ENCODE measurements at regions not wholly inside any gene's neighbourhood (a gene's known extent, or its start where the extent isn't known, plus 50 kb on each side); places are given as distances from the start of the nearest gene placed in this dataset.

DNA sequence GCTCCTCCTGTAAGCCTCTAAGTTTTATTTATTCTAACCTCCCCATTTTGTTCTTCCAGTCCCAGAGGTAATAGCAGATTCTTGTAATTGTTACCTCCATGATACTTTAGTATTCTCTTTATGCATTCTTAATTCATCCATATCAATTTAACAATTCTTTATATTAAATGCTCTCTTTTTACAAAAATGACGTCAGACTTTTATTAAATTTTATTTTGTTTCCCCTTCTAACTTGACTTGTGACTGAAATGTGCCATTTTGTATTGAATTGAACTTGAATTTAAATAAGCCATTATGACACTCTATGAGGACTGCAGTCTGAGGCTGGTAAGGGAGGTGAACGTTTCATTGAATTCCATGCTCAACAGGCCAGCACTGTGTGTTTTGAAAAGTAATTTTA is 60.0 kb upstream of the NUDT10 start:
- Histone ChIP-seq H3K4me2 (ENCODE audit: low read length) (no peak overlapping the region), H3K27ac (ENCODE audit: low read depth, low read length, poor library complexity, severe bottlenecking) (no peak overlapping the region), H4K20me1 (ENCODE audit: insufficient read depth, low read length) (no peaks in the 10 kb centered on the region), H3K4me1 (ENCODE audit: insufficient read depth, low read length, poor library complexity, severe bottlenecking) (no peaks in the 10 kb centered on the region), H3K36me3 (ENCODE audit: insufficient read depth, low read length) (no peaks in the 10 kb centered on the region; the same call in 1 of the 2 replicates), H2AFZ (ENCODE audit: low read length) (no peak overlapping the region), H3K9me2 (ENCODE audit: insufficient read depth, low read length) (no peaks in the 10 kb centered on the region), H3K9me3 (ENCODE audit: low read length) (no peaks in the 10 kb centered on the region), H3K79me2 (ENCODE audit: insufficient read depth, low read depth, low read length) (no peaks in the 10 kb centered on the region), H3K4me3 (ENCODE audit: low read depth, low read length, poor library complexity, severe bottlenecking) (no peak overlapping the region)
- no peak for DNase-seq (ENCODE audit: low spot score)
- CTCF ChIA-PET (ENCODE audit: unreplicated experiment) = no interaction called here
- POLR2A ChIA-PET = no interaction called here
- no TSS peak for BruUV-seq (replicated peaks)
- TF ChIP-seq EZH2phosphoT487 (IDR thresholded peaks at IDR 0.05; ENCODE audit: borderline replicate concordance, low read depth, low read length) = no peak
- TF ChIP-seq, protein P1, sequence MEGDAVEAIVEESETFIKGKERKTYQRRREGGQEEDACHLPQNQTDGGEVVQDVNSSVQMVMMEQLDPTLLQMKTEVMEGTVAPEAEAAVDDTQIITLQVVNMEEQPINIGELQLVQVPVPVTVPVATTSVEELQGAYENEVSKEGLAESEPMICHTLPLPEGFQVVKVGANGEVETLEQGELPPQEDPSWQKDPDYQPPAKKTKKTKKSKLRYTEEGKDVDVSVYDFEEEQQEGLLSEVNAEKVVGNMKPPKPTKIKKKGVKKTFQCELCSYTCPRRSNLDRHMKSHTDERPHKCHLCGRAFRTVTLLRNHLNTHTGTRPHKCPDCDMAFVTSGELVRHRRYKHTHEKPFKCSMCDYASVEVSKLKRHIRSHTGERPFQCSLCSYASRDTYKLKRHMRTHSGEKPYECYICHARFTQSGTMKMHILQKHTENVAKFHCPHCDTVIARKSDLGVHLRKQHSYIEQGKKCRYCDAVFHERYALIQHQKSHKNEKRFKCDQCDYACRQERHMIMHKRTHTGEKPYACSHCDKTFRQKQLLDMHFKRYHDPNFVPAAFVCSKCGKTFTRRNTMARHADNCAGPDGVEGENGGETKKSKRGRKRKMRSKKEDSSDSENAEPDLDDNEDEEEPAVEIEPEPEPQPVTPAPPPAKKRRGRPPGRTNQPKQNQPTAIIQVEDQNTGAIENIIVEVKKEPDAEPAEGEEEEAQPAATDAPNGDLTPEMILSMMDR (conservative IDR thresholded peaks at IDR 0.05; ENCODE audit: low read length) = no peak
- intact Hi-C loops (cut with micrococcal nuclease; ENCODE audit: unreplicated experiment) = no loop called here

DNA sequence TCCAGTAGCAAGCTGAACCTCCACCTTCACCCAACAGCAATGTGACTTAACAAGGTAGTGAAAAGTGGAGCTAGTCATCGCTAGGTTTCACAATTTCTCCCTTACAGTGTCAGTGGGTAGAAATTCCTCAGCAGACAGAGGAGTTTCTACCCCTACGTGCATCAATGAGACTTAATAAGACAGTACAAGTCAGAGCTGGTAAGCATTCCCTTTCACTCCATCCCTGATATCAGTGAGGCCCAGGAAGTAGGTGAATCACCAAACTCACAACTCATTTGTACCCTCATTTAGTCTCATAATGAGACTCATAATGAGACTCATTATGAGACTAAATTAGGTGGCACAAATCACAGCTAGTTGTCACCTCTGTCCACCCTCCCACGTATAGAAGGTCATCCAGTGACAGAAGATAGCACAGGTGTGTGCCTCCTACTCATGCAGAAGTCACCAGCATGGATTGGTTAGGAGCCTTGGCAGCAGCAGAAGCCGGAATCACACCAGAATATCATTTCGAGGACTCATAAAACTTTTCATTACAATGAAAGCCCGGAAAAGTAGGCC is 50.8 kb upstream of the NUDT10 start:
- DNase-seq (ENCODE audit: low spot score) = no peak
- H4K20me1 ChIP-seq (ENCODE audit: insufficient read depth, low read length) = no peaks in the 10 kb centered on the region
- TF ChIP-seq, protein P1 (conservative IDR thresholded peaks at IDR 0.05; ENCODE audit: low read length) = no peak
- TF ChIP-seq EZH2phosphoT487 (IDR thresholded peaks at IDR 0.05; ENCODE audit: borderline replicate concordance, low read depth, low read length) = no peak
- no peaks in the 10 kb centered on the region for H3K9me2 ChIP-seq (ENCODE audit: insufficient read depth, low read length)
- no peaks in the 10 kb centered on the region for H3K9me3 ChIP-seq (ENCODE audit: low read length)
- H3K36me3 ChIP-seq (ENCODE audit: insufficient read depth, low read length) = no peaks in the 10 kb centered on the region; the same call in 1 of the 2 replicates
- H2AFZ ChIP-seq (ENCODE audit: low read length) = no peak overlapping the region
- intact Hi-C loops (cut with micrococcal nuclease; ENCODE audit: unreplicated experiment) = no loop called here
- H3K4me2 ChIP-seq (ENCODE audit: low read length) = no peak overlapping the region
- H3K4me1 ChIP-seq (ENCODE audit: insufficient read depth, low read length, poor library complexity, severe bottlenecking) = no peaks in the 10 kb centered on the region
- BruUV-seq (replicated peaks) = no TSS peak
- CTCF ChIA-PET (ENCODE audit: unreplicated experiment) = no interaction called here
- H3K79me2 ChIP-seq (ENCODE audit: insufficient read depth, low read depth, low read length) = no peaks in the 10 kb centered on the region
- H3K27ac ChIP-seq (ENCODE audit: low read depth, low read length, poor library complexity, severe bottlenecking) = no peak overlapping the region
- POLR2A ChIA-PET = no interaction called here
- no peak overlapping the region for H3K4me3 ChIP-seq (ENCODE audit: low read depth, low read length, poor library complexity, severe bottlenecking)
